GM21367 (cell line): ENCODE measurements at regions not wholly inside any gene's neighbourhood (a gene's known extent, or its start where the extent isn't known, plus 50 kb on each side); places are given as distances from the start of the nearest gene placed in this dataset.
"Not testable (repeated sequence)": the region's sequence is repeated elsewhere in the genome, so short reads cannot be mapped to it uniquely, and the experiment has no call there.

Experiments used
- ATAC-seq: cut with Tn5 transposase; IDR thresholded peaks from one replicate; pipeline ENCODE4 v1.9.1; 2021; ENCODE audit not compliant: unreplicated experiment

- no peak for ATAC-seq
Observed at GRCh38 chr13:62473190-62473943, 1057.7 kb upstream of the PCDH20 start.

GRCh38 chr13:62453761-62454160, 1038.1 kb upstream of the PCDH20 start:
- ATAC-seq, result no peak

GRCh38 chr13:62450759-62451158, 1035.1 kb upstream of the PCDH20 start:
- no peak for ATAC-seq

GRCh38 chr13:62447771-62448382, 1032.2 kb upstream of the PCDH20 start:
- not testable (repeated sequence) for ATAC-seq

GRCh38 chr13:62444805-62445204, 1029.2 kb upstream of the PCDH20 start:
- no peak for ATAC-seq

- ATAC-seq, result no peak
Observed at GRCh38 chr13:62434081-62434480, 1018.4 kb upstream of the PCDH20 start.

- ATAC-seq, result no peak
Observed at GRCh38 chr13:62433660-62434059, 1018.0 kb upstream of the PCDH20 start.

- ATAC-seq, result no peak
Observed at GRCh38 chr13:62432906-62433305, 1017.3 kb upstream of the PCDH20 start.

- ATAC-seq, result no peak
Observed at GRCh38 chr13:62432295-62432694, 1016.6 kb upstream of the PCDH20 start.

GRCh38 chr13:62431852-62432251, 1016.2 kb upstream of the PCDH20 start:
- ATAC-seq, result no peak

- ATAC-seq, result no peak
Observed at GRCh38 chr13:62418872-62419271, 1003.2 kb upstream of the PCDH20 start.

GRCh38 chr13:62418376-62418775, 1002.7 kb upstream of the PCDH20 start:
- ATAC-seq, result no peak

- ATAC-seq, result no peak
Observed at GRCh38 chr13:62407871-62408270, 992.2 kb upstream of the PCDH20 start.

GRCh38 chr13:62388515-62388914, 972.9 kb upstream of the PCDH20 start:
- no peak for ATAC-seq

GRCh38 chr13:62387647-62388046, 972.0 kb upstream of the PCDH20 start:
- ATAC-seq, result no peak

- not testable (repeated sequence) for ATAC-seq
Observed at GRCh38 chr13:62379241-62379640, 963.6 kb upstream of the PCDH20 start.

GRCh38 chr13:62377838-62378237, 962.2 kb upstream of the PCDH20 start:
- ATAC-seq, result no peak

GRCh38 chr13:62375653-62376052, 960.0 kb upstream of the PCDH20 start:
- no peak for ATAC-seq

GRCh38 chr13:62371737-62372136, 956.1 kb upstream of the PCDH20 start:
- ATAC-seq, result no peak

GRCh38 chr13:62367971-62368370, 952.3 kb upstream of the PCDH20 start:
- not testable (repeated sequence) for ATAC-seq

GRCh38 chr13:62360609-62361008, 945.0 kb upstream of the PCDH20 start:
- ATAC-seq, result no peak

GRCh38 chr13:62358646-62358932, 942.9 kb upstream of the PCDH20 start:
- no peak for ATAC-seq
